ENCODE measurements at regions not wholly inside any gene's neighbourhood (a gene's known extent, or its start where the extent isn't known, plus 50 kb on each side); places are given as distances from the start of the nearest gene placed in this dataset.

GRCh38 chr13:54636231-54636630, 1607.6 kb downstream of the OLFM4 start:
- TF ChIP-seq POLR2AphosphoS5 (IDR thresholded peaks at IDR 0.05; ENCODE audit: borderline replicate concordance, low read depth, low read length) = no peak
- no peak for TF ChIP-seq EZH2 (IDR thresholded peaks at IDR 0.05)
- TF ChIP-seq FOXP2 (optimal IDR thresholded peaks at IDR 0.05; ENCODE audit: control extremely low read depth, extremely low read length, insufficient read depth) = no peak
